Peyer's patch (tissue), 4 donors: ENCODE measurements at regions not wholly inside any gene's neighbourhood (a gene's known extent, or its start where the extent isn't known, plus 50 kb on each side); places are given as distances from the start of the nearest gene placed in this dataset.
"Not testable (repeated sequence)": the region's sequence is repeated elsewhere in the genome, so short reads cannot be mapped to it uniquely, and the experiment has no call there.

ENCODE experiments used
- DNase-seq, 3 donors: peaks; one replicate each; pipeline ENCODE4 v3.0.0-alpha.2; 2017 to 2019
- H3K27ac ChIP-seq, 4 donors: fragments of 200-600 bp; sonication (generic); one replicate each; pipeline ENCODE4 v1.5.1; 2016 to 2019
- H3K27me3 ChIP-seq, 2 donors: fragments of 200-600 bp; sonication (generic); one replicate each; pipeline ENCODE4 v1.5.1; 2019
- H3K36me3 ChIP-seq, 3 donors: fragments of 200-600 bp; sonication (generic); one replicate each; pipeline ENCODE4 v1.5.1; 2016 to 2019
- H3K4me1 ChIP-seq, 4 donors: fragments of 200-600 bp; sonication (generic); one replicate each; pipeline ENCODE4 v1.5.1; 2016 to 2019
- H3K4me3 ChIP-seq, 4 donors: fragments of 200-600 bp; sonication (generic); 1 replicate in 3 of 4; 2 replicates in 1 of 4; pipeline ENCODE4 v1.5.1; 2016 to 2019; ENCODE audit warnings: mild to moderate bottlenecking in 1 of 4
- H3K9me3 ChIP-seq, 4 donors: fragments of 200-600 bp; sonication (generic); one replicate each; pipeline ENCODE4 v1.5.1; 2016 to 2019; ENCODE audit warnings: mild to moderate bottlenecking in 1 of 4
- CTCF ChIP-seq, 6 experiments: fragments of 450-650 bp in 4 of 6; fragments of 200-600 bp in 2 of 6; sonication (generic) in 1 of 6; IDR thresholded peaks; one replicate each; pipeline ENCODE4 v1.5.1; 2017 to 2019; ENCODE audit warnings: antibody characterized with exemption in 6 of 6, mild to moderate bottlenecking in 3 of 6, moderate library complexity in 1 of 6
- POLR2A ChIP-seq, 2 donors: fragments of 450-650 bp; IDR thresholded peaks; one replicate each; pipeline ENCODE4 v1.5.1; 2017; ENCODE audit warnings: antibody characterized with exemption in 2 of 2, mild to moderate bottlenecking in 2 of 2, moderate library complexity in 2 of 2

- Histone ChIP-seq H3K4me1 (no peaks in the 10 kb centered on the region), H3K27me3 (no peaks in the 10 kb centered on the region), H3K36me3 (no peaks in the 10 kb centered on the region), H3K27ac (no peak overlapping the region), H3K9me3 (no peaks in the 10 kb centered on the region), H3K4me3 (no peak overlapping the region)
- no peak for TF ChIP-seq CTCF (IDR thresholded peaks at IDR 0.05)
- no peak for TF ChIP-seq POLR2A (IDR thresholded peaks at IDR 0.05)
- DNase-seq = no peak
Observed at GRCh38 chr2:132275396-132275795, 113.6 kb upstream of the ANKRD30BL start.

- no peaks in the 10 kb centered on the region for H3K36me3 ChIP-seq
- no peaks in the 10 kb centered on the region for H3K4me1 ChIP-seq
- no peaks in the 10 kb centered on the region for H3K27me3 ChIP-seq
- H3K9me3 ChIP-seq = no peaks in the 10 kb centered on the region
- TF ChIP-seq POLR2A (IDR thresholded peaks at IDR 0.05) = no peak
- TF ChIP-seq CTCF (IDR thresholded peaks at IDR 0.05) = no peak
- no peak overlapping the region for H3K27ac ChIP-seq
- no peak overlapping the region for H3K4me3 ChIP-seq
- no peak for DNase-seq
Observed at GRCh38 chr2:132276571-132276981, 114.8 kb upstream of the ANKRD30BL start.

GRCh38 chr2:132278267-132278666 lies 116.5 kb upstream of the ANKRD30BL start:
- TF ChIP-seq CTCF (IDR thresholded peaks at IDR 0.05) (no peak), POLR2A (IDR thresholded peaks at IDR 0.05) (no peak)
- H3K4me1 ChIP-seq = no peaks in the 10 kb centered on the region
- H3K27ac ChIP-seq = no peak overlapping the region
- DNase-seq = no peak
- H3K4me3 ChIP-seq = no peak overlapping the region
- H3K36me3 ChIP-seq = no peaks in the 10 kb centered on the region
- no peaks in the 10 kb centered on the region for H3K9me3 ChIP-seq
- no peaks in the 10 kb centered on the region for H3K27me3 ChIP-seq

DNA sequence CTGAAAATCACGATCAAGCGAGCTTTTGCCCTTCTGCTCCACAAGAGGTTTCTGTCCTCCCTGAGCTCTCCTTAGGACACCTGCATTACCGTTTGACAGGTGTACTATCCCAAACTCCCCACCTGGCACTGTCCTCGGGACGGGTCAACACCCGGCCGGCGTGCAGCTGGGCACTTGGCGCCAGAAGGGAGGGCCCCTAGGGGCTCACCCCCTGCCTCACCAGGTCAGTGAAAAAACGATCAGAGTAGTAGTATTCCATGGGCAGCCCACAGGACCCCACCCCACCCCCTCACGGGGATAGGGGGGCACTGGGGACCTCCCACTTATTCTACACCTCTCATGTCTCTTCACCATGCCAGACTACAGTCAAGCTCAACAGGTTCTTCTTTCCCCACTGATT lies 117.6 kb upstream of the ANKRD30BL start:
- DNase-seq = no peak
- TF ChIP-seq POLR2A (IDR thresholded peaks at IDR 0.05) = no peak
- no peak for TF ChIP-seq CTCF (IDR thresholded peaks at IDR 0.05)
- no peaks in the 10 kb centered on the region for H3K9me3 ChIP-seq
- no peaks in the 10 kb centered on the region for H3K4me1 ChIP-seq
- no peaks in the 10 kb centered on the region for H3K27me3 ChIP-seq
- H3K36me3 ChIP-seq = no peaks in the 10 kb centered on the region
- no peak overlapping the region for H3K27ac ChIP-seq
- H3K4me3 ChIP-seq = no peak overlapping the region

DNA sequence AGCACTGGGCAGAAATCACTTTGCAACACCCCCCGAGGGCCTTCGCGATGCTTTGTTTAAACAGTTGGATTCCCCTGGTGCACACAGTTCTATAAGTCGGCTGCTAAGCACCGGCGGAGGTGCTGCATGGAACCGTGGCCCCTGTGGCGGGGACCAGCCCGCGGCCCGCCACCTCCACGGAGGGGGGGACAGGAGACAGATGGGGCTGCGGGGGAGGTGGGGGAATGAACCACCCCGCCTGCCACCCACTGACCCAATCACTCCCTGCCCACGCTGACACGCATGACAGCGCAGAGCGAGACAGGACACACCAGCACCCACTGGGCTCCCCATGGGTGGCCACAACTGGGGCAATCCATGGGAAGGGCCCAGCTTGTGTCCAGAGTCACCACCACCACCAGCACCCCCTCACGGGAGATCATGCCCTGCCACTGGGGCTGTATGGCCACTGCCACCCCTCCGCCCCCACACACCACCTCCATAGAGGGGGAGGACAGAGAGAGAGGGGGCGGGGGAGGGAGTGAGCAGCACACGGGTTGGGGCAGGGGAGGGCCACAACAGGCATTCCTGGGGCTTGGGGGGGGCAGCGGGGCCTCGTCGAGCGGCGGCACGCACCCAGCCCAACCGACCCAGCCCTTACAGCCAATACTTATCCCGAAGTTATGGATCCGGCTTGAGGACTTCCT lies 118.3 kb upstream of the ANKRD30BL start:
- H3K9me3 ChIP-seq = no peaks in the 10 kb centered on the region
- H3K27me3 ChIP-seq = no peaks in the 10 kb centered on the region
- TF ChIP-seq CTCF (IDR thresholded peaks at IDR 0.05) = no peak
- TF ChIP-seq POLR2A (IDR thresholded peaks at IDR 0.05) = no peak
- no peak overlapping the region for H3K4me3 ChIP-seq
- no peak overlapping the region for H3K27ac ChIP-seq
- no peak for DNase-seq
- no peaks in the 10 kb centered on the region for H3K36me3 ChIP-seq
- no peaks in the 10 kb centered on the region for H3K4me1 ChIP-seq

DNA sequence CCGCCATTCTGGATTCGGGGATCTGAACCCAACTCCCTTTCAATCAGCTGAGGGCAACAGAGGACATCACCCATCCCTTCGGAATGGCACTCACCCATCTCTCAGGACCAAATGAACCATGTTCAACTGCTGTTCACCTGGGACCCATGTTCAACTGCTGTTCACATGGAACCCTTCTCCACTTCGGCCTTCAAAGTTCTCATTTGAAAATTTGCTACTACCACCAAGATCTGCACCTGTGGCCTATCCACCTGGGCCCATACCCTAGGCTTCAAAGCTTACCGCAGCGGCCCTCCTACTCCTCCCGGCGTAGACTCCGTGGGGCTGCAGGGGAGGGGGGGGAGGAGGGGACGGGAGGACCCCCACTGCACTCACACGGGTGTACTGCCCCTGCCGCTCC lies 119.2 kb upstream of the ANKRD30BL start:
- Histone ChIP-seq H3K4me1 (no peaks in the 10 kb centered on the region), H3K36me3 (no peaks in the 10 kb centered on the region), H3K4me3 (no peak overlapping the region), H3K9me3 (no peaks in the 10 kb centered on the region), H3K27me3 (no peaks in the 10 kb centered on the region), H3K27ac (no peak overlapping the region)
- no peak for DNase-seq
- TF ChIP-seq CTCF (IDR thresholded peaks at IDR 0.05) (no peak), POLR2A (IDR thresholded peaks at IDR 0.05) (no peak)

DNA sequence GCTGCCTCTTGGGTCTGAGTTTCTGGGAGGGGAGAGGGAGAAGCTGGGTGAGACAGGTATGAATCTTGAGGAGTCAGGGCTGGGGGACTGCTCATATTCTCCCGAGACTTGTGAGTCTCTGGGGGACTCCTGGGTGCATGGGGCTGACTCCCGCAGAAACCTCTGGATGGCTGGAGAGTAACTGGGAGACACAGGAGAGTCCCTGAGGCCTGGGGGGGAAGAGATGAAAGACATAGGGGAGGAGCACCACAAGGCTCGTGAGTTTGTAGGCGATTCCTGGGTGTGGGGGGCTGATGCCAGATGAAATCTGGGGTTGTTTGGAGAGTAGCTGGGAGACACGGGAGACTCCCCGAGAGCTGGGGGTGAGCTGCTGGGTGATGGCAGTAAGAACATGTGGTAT lies 120.4 kb upstream of the ANKRD30BL start:
- not testable (repeated sequence) for DNase-seq, H3K27ac ChIP-seq, H3K27me3 ChIP-seq, H3K4me3 ChIP-seq, H3K4me1 ChIP-seq, H3K36me3 ChIP-seq, H3K9me3 ChIP-seq
